HG02571 (cell line): ENCODE measurements at regions not wholly inside any gene's neighbourhood (a gene's known extent, or its start where the extent isn't known, plus 50 kb on each side); places are given as distances from the start of the nearest gene placed in this dataset.

Experiments
- ATAC-seq: cut with Tn5 transposase; IDR thresholded peaks from one replicate; pipeline ENCODE4 v1.9.1; 2021; ENCODE audit warnings: mild to moderate bottlenecking, moderate library complexity; ENCODE audit not compliant: unreplicated experiment

DNA sequence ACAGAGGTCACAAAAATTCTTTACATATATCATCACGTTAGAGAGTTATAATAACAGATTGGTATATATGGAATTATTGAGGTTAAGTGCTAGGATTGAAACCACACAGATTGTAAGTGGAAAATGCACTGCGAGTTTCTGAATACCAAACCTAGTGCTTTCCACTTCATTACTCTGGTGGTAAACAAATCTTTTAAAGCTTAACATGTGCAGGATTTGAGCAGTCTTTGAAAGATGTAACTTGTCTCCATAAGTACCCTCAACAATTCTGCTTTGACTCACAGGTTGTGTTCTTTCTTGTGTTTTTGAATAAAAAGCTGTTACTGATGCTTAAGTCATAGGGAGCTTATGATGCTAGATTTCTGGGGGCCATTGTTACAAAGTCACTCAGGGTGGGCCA is 314.7 kb upstream of the DACH1 start:
- no peak for ATAC-seq

DNA sequence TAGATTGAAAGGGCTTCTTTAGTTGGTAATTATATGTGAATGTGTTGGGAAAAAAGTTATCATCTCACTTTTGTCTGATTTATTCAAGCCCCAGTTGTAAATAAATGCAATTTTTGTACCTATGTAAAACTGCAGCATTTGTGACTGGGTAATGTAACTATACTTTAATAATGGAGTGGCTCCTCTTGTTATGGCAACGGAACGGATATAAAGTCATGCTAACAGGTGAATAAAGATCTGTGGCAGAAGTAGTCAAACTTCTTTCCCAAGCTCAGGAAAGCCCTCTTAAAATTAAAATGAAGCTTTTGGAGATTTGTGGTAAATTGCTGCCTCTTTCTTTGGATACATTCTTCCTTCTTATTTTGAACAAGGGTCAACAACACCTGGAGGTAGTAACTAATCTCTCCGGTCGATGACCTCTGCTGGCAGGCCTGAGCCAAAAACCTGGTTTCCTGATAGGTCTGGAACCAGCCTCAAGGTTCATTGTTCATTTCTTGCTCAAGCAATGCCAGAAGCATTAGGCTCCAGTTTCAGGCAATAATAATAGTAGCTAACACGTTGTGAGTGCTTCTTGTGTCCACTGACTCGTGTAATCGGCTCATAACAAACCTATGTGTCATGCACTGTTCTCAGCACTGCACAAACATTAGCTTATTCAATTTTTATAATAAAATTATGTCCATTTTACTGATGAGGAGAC is 313.4 kb upstream of the DACH1 start:
- no peak for ATAC-seq

GRCh38 chr13:72174549-72174948 is 307.5 kb upstream of the DACH1 start:
- ATAC-seq = no peak

- no peak for ATAC-seq
These were observed 303.6 kb upstream of the DACH1 start for GRCh38 chr13:72170571-72170970.

DNA sequence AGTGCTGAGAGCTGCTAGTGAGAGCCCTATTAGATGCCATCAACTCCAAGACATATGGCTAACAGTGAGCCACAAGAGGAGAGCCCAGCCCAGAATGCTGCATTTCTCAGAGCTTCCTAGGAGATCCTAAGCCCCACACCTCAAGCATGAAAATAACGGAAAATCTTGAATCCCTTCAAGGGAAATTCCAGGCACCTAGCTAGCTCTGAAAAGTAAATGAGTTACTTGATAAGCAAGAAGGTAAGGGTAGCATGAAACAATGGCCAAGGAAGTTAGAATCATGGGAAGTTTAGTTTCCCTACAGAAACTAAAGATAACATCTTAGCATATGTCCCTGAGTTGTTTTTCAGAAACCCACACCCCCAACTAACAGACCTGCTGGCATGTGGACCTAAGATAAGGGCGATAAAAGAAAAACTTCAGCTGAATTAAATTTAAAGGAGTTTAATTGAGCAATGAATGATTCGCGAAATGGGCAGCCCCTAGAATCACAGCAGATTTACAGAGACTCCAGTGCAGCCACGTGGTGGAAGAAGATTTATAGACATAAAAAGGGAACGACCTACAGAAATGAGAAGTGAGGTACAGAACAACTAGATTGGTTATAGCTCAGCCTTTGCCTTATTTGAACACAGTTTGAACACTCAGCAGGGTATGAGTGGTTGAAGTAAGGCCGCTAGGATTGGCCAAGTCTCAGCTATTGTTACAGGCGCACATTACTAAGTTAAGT is 301.3 kb upstream of the DACH1 start:
- no peak for ATAC-seq

GRCh38 chr13:72166102-72166650 is 299.2 kb upstream of the DACH1 start:
- no peak for ATAC-seq

GRCh38 chr13:72165276-72165675 is 298.3 kb upstream of the DACH1 start:
- ATAC-seq = no peak

- no peak for ATAC-seq
These were observed 297.8 kb upstream of the DACH1 start for GRCh38 chr13:72164811-72165210.

DNA sequence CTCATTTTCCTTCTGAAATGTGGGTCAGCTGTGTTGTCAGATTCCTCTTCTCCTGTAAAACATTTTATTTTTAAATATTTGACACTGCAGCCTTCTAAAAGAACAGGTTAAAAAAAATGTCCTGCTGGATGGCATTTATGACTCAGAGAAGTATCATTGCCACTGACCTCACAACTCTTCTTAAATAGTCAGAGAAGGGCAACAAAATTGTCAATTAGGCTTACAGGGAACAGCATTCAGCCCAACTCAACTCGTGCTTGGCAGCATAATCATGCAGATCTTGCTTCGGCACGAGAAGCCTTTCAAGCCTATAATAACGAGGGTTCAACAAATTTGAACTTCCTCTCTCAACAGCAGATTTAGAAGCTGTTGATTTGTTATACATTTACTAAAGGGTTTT is 296.7 kb upstream of the DACH1 start:
- no peak for ATAC-seq

DNA sequence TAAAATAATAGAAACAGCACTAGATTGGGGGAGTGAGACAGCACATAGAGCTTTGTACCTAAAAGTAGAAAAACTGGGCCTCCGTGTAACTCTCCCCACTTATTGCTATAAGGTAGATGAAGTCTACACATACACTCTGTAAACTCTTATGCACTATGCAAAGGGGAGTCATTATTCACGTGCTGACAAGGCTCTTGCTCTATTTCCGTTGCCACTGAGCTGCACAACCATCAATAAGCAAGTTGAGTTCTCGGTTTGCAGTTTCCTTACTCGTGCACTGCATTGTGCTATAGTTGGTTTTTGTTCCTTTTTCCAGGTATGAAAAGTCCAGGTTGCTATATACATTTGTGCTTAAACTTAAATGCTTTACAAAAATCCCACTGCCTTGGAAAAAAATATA is 294.0 kb upstream of the DACH1 start:
- ATAC-seq = no peak

GRCh38 chr13:72156760-72157159 is 289.8 kb upstream of the DACH1 start:
- ATAC-seq = no peak

DNA sequence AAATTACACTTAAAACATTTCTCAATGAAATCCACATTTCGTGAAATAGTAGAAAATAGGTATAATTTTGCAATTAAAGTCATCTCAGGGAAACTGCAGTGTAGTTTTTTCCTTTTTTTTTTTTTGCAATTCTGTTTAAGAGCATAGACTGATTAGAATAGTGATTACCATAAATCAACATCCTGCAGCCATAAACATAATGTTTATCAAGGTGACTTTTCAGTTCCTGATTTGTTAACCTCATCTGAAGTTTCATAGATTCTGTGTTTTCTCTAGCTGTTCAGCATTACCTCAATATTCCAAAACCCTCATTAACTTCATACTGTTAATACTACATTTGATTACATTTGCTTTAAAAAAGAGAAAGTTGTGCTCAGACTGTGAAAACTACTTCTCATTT is 286.3 kb upstream of the DACH1 start:
- ATAC-seq = no peak

GRCh38 chr13:72151241-72151640 is 284.2 kb upstream of the DACH1 start:
- ATAC-seq = no peak

- no peak for ATAC-seq
These were observed 283.5 kb upstream of the DACH1 start for GRCh38 chr13:72150502-72150901.

GRCh38 chr13:72149701-72150100 is 282.7 kb upstream of the DACH1 start:
- ATAC-seq = no peak

DNA sequence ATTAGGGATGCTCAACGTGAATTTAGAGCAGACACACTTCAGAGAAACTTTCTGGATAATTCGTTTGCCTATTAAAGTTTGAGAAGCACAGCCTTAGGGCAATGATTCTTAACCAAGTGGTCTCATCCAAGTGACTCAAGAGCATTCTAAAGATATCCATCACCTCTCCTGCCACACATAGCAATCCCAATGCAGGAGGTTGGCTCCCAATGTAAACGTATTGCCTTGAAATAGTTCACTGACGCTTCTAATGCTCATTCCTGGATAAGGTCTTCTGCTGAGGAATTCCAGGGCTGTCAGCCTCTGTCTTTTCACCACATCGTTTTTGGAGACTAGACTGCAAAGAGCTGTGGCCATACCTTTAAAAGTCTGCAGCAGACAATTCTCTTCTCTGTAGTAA is 279.8 kb upstream of the DACH1 start:
- no peak for ATAC-seq

GRCh38 chr13:72145383-72145782 is 278.4 kb upstream of the DACH1 start:
- no peak for ATAC-seq

- no peak for ATAC-seq
These were observed 277.6 kb upstream of the DACH1 start for GRCh38 chr13:72144636-72145035.

DNA sequence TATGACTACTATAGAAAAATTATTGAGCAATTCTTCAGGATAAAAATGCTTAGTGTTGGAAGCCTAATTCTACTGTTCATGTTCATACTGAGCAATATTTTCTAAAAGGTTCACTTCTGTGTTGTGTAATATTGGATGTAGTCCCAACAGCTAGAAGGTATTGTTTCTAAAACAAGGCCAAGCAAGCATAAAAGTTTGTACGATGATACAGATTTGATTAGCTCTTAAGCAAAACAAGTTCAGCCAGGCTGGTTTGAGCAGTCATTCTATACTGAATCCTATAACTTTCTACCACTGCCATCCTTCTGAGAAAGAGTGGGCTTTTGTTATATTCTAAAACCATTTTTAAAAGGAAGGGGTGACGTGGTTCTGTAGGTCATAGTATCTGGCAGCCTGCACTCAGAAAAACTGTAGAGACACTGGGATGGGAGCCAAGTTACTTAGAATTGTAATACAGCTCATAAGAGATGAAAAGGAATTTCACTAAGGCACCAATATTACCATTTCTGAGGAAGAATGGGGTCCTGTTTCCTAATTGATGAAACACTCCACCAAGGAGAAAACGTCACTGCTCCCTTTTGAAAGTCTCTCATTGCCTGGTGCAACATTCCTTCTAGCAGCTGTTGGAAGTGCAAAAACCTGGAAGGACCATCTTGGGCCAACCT is 275.0 kb upstream of the DACH1 start:
- ATAC-seq = no peak

DNA sequence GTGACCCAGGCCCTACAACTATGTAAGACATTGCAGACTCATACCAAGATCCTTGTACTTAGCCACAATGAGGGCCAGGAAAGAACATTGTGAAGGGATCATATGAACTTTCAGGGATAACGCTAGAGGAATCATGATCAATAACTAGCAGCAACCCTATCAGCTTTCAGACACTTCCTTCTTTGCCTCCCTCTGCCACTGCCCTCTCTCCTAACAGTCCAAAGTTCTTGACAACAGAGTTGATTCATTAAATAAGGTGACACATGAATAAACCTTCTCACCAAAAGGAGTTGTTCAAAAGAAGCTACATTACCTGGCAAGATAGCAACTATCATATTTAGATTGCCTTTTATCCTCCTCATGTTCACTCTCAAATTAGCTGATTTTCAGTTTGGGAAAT is 272.2 kb upstream of the DACH1 start:
- no peak for ATAC-seq

GRCh38 chr13:72132075-72132474 is 265.1 kb upstream of the DACH1 start:
- no peak for ATAC-seq

- ATAC-seq = no peak
These were observed 262.1 kb upstream of the DACH1 start for GRCh38 chr13:72129117-72129516.
